PC-9 (cell line): ENCODE measurements at regions not wholly inside any gene's neighbourhood (a gene's known extent, or its start where the extent isn't known, plus 50 kb on each side); places are given as distances from the start of the nearest gene placed in this dataset.

Experiments
- BruUV-seq: library from RNA; stranded (reverse); fragments of 400-500 nt; replicated peaks from 2 replicates; lab custom pipeline; 2021; lab: Mats Ljungman, UMichigan
- CTCF ChIA-PET: fragments of 300-600 bp; sonication (Branson Sonifier 250); formaldehyde crosslinking; loops from one replicate; lab custom pipeline; 2022; ENCODE audit warnings: antibody characterized with exemption; lab: Charles Lee
- POLR2A ChIA-PET: fragments of 300-600 bp; sonication (Branson Sonifier 250); formaldehyde crosslinking; loops from one replicate; lab custom pipeline; 2022; ENCODE audit warnings: antibody characterized with exemption; ENCODE audit not compliant: unreplicated experiment; lab: Charles Lee
- DNase-seq, 2 experiments: peaks; one replicate each; pipeline versions ENCODE4 v3.0.0 to v3.0.0-alpha.2; 2015 to 2022; ENCODE audit warnings: mixed read lengths in 1 of 2
- H2AFZ ChIP-seq: fragments of 200-600 bp; sonication (generic); 2 replicates; pipeline ENCODE4 v1.8.1; 2017; ENCODE audit warnings: antibody characterized with exemption
- H3F3A ChIP-seq: fragments of 200-600 bp; sonication (generic); 2 replicates; pipeline ENCODE4 v1.8.1; 2017; ENCODE audit warnings: antibody characterized with exemption, mild to moderate bottlenecking, low read depth; ENCODE audit not compliant: insufficient read depth
- H3K27ac ChIP-seq: fragments of 200-600 bp; sonication (generic); 2 replicates; pipeline ENCODE4 v1.6.1; 2016; ENCODE audit warnings: mixed run types
- H3K27me3 ChIP-seq: fragments of 200-600 bp; sonication (generic); 2 replicates; pipeline ENCODE4 v1.6.1; 2016; ENCODE audit warnings: low read depth, mixed run types; ENCODE audit not compliant: insufficient read depth
- H3K36me3 ChIP-seq: fragments of 200-600 bp; sonication (generic); 2 replicates; pipeline ENCODE4 v1.6.1; 2016; ENCODE audit warnings: low read depth, mixed run types
- H3K4me1 ChIP-seq: fragments of 200-600 bp; sonication (generic); replicated peaks from 2 replicates; pipeline ENCODE4 v1.6.1; 2016; ENCODE audit warnings: mixed run types; ENCODE audit not compliant: insufficient read depth
- H3K4me2 ChIP-seq: fragments of 200-600 bp; sonication (generic); 2 replicates; pipeline ENCODE4 v1.6.1; 2017; ENCODE audit warnings: mixed run types
- H3K4me3 ChIP-seq: fragments of 200-600 bp; sonication (generic); 2 replicates; pipeline ENCODE4 v1.6.1; 2016; ENCODE audit warnings: mixed run types
- H3K79me2 ChIP-seq: fragments of 200-600 bp; sonication (generic); 2 replicates; pipeline ENCODE4 v1.6.1; 2017; ENCODE audit warnings: low read depth, mixed run types
- H3K9me2 ChIP-seq: fragments of 200-600 bp; sonication (generic); 2 replicates; pipeline ENCODE4 v1.8.1; 2017; ENCODE audit warnings: mild to moderate bottlenecking; ENCODE audit not compliant: insufficient read depth
- H3K9me3 ChIP-seq: fragments of 200-600 bp; sonication (generic); 2 replicates; pipeline ENCODE4 v1.8.1; 2016; ENCODE audit warnings: low read depth; ENCODE audit not compliant: insufficient read depth
- H4K20me1 ChIP-seq: fragments of 200-600 bp; sonication (generic); 2 replicates; pipeline ENCODE4 v1.8.1; 2017; ENCODE audit not compliant: insufficient read depth
- EZH2 ChIP-seq: fragments of 200-600 bp; sonication (generic); IDR thresholded peaks from 2 replicates; pipeline ENCODE4 v1.8.0; 2017; ENCODE audit warnings: antibody characterized with exemption, low read depth
- intact Hi-C: fragments of 100-400 bp; cut with micrococcal nuclease; formaldehyde crosslinking; loops from one replicate; pipeline ENCODE4 v1.10.0; 2022; ENCODE audit not compliant: unreplicated experiment
- TF ChIP-seq, protein P1 (sequence below): fragments of 200-600 bp; sonication (generic); conservative IDR thresholded peaks from 2 replicates; pipeline ENCODE4 v1.6.1; 2017; ENCODE audit warnings: mixed run types, antibody characterized with exemption, mild to moderate bottlenecking, moderate library complexity

DNA sequence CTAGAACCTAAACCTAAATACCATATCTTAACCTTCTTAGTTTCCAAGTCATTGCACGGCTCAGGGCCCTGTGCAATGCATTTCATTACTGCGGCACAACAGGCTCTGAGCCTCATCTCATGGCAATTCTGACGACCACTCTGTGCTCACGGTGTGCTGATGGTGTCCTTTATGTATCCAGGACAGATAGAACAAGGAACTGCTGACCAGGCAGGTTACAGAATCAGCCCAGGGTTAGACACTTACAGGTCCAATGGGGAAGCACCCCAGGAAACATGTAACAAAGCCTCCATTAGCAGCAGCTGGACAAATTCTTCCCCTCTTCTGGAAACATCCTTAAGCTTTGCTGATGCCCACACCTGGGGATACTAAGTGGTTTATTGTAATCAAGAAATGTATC lies 91.9 kb upstream of the NSMCE3 start:
- Histone ChIP-seq H3K79me2 (no peaks in the 10 kb centered on the region), H3K9me2 (no peaks in the 10 kb centered on the region), H3K27me3 (peaks cover 38% of the 10 kb centered on the region), H3K27ac (no peak overlapping the region), H3K4me2 (no peak overlapping the region), H2AFZ (no peak overlapping the region), H3F3A (no peaks in the 10 kb centered on the region), H4K20me1 (no peaks in the 10 kb centered on the region), H3K9me3 (no peaks in the 10 kb centered on the region), H3K4me3 (no peak overlapping the region), H3K36me3 (no peaks in the 10 kb centered on the region), H3K4me1 (no peaks in the 10 kb centered on the region)
- ChIA-PET POLR2A (no interaction called here), CTCF (no interaction called here)
- DNase-seq = no peak
- TF ChIP-seq, protein P1, sequence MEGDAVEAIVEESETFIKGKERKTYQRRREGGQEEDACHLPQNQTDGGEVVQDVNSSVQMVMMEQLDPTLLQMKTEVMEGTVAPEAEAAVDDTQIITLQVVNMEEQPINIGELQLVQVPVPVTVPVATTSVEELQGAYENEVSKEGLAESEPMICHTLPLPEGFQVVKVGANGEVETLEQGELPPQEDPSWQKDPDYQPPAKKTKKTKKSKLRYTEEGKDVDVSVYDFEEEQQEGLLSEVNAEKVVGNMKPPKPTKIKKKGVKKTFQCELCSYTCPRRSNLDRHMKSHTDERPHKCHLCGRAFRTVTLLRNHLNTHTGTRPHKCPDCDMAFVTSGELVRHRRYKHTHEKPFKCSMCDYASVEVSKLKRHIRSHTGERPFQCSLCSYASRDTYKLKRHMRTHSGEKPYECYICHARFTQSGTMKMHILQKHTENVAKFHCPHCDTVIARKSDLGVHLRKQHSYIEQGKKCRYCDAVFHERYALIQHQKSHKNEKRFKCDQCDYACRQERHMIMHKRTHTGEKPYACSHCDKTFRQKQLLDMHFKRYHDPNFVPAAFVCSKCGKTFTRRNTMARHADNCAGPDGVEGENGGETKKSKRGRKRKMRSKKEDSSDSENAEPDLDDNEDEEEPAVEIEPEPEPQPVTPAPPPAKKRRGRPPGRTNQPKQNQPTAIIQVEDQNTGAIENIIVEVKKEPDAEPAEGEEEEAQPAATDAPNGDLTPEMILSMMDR = no peak
- TF ChIP-seq EZH2 = no peak
- no TSS peak for BruUV-seq
- intact Hi-C loops = no loop called here

DNA sequence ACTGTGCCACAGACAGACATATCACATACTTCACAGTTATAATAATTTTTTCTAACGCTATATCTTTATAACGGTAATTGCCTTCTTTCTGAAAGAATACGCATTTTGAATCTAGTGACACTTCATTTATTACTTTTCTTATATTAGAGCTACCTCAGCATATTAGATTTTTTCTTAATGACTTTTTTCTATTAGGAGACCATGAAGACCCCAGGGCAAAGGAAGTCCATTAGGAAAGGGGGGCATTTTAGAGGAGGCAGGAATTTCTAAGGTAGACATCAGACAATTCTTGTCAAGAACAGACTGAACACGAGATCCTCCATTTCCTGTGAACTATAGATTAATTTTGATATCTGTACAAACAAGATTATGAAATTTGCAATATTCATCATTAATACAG lies 90.5 kb upstream of the NSMCE3 start:
- POLR2A ChIA-PET = no interaction called here
- H3K4me2 ChIP-seq = no peak overlapping the region
- H3F3A ChIP-seq = no peaks in the 10 kb centered on the region
- H3K9me3 ChIP-seq = no peaks in the 10 kb centered on the region
- no peak for DNase-seq
- intact Hi-C loops = no loop called here
- H2AFZ ChIP-seq = no peak overlapping the region
- no peak overlapping the region for H3K27ac ChIP-seq
- H4K20me1 ChIP-seq = no peaks in the 10 kb centered on the region
- H3K36me3 ChIP-seq = no peaks in the 10 kb centered on the region
- H3K4me1 ChIP-seq = no peaks in the 10 kb centered on the region
- no peak for TF ChIP-seq EZH2
- TF ChIP-seq, protein P1 = no peak
- H3K9me2 ChIP-seq = no peaks in the 10 kb centered on the region
- BruUV-seq = no TSS peak
- H3K27me3 ChIP-seq = peaks cover 31% of the 10 kb centered on the region
- no peak overlapping the region for H3K4me3 ChIP-seq
- CTCF ChIA-PET = no interaction called here
- no peaks in the 10 kb centered on the region for H3K79me2 ChIP-seq

DNA sequence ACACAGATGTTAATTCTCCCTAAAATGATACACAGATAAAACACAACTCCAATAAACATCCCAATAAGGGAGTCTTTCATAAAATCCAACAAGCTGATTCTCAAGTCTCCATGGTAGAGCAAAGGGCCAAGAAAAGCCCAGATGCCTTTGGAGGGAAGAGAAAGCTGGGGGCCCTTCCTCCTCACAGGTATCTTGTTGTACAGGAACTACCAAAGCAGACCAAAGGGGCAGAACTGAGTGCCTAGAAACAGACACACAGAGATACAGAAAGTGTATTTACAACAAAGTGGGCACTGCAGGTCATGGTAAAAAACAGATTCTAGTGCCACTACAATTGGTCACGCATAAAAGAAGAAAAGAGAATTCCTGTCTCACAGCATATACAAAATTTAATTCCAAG lies 87.2 kb upstream of the NSMCE3 start:
- DNase-seq = no peak
- Histone ChIP-seq H2AFZ (no peak overlapping the region), H3K27me3 (peaks cover 31% of the 10 kb centered on the region), H4K20me1 (no peaks in the 10 kb centered on the region), H3K9me2 (no peaks in the 10 kb centered on the region), H3K36me3 (no peaks in the 10 kb centered on the region), H3K27ac (no peak overlapping the region), H3K4me3 (no peak overlapping the region), H3K4me1 (no peaks in the 10 kb centered on the region), H3K4me2 (no peak overlapping the region), H3K79me2 (no peaks in the 10 kb centered on the region), H3F3A (no peaks in the 10 kb centered on the region), H3K9me3 (no peaks in the 10 kb centered on the region)
- no TSS peak for BruUV-seq
- intact Hi-C loops = no loop called here
- TF ChIP-seq, protein P1 = no peak
- TF ChIP-seq EZH2 = no peak
- ChIA-PET POLR2A (no interaction called here), CTCF (no interaction called here)
